A673 (cell line): ENCODE measurements at regions not wholly inside any gene's neighbourhood (a gene's known extent, or its start where the extent isn't known, plus 50 kb on each side); places are given as distances from the start of the nearest gene placed in this dataset.

Source experiments
- BruUV-seq: library from RNA; stranded (reverse); fragments of 400-500 nt; replicated peaks from 2 replicates; lab custom pipeline; 2021; lab: Mats Ljungman, UMichigan
- CTCF ChIA-PET: fragments of 300-600 bp; sonication (Branson Sonifier 250); formaldehyde crosslinking; loops from one replicate; lab custom pipeline; 2022; ENCODE audit warnings: antibody characterized with exemption; lab: Charles Lee
- POLR2A ChIA-PET: fragments of 300-600 bp; sonication (Branson Sonifier 250); formaldehyde crosslinking; loops from one replicate; lab custom pipeline; 2022; ENCODE audit warnings: antibody characterized with exemption; ENCODE audit not compliant: low non-redundant PET; lab: Charles Lee
- DNase-seq: peaks from one replicate; pipeline ENCODE4 v3.0.0-alpha.2; 2015; ENCODE audit warnings: low spot score
- H3K27ac ChIP-seq: fragments of 200-600 bp; sonication (generic); 2 replicates; pipeline ENCODE4 v1.5.1; 2016; ENCODE audit warnings: mixed run types, low read depth, mild to moderate bottlenecking, mixed read lengths, antibody characterized with exemption, low read length; ENCODE audit not compliant: poor library complexity, severe bottlenecking
- H3K27me3 ChIP-seq: fragments of 200-600 bp; sonication (generic); replicated peaks from 2 replicates; pipeline ENCODE4 v1.6.1; 2017; ENCODE audit warnings: mixed run types, low read depth, mild to moderate bottlenecking, mixed read lengths, antibody characterized with exemption, low read length; ENCODE audit not compliant: insufficient read depth, poor library complexity
- H3K36me3 ChIP-seq: fragments of 200-600 bp; sonication (generic); 2 replicates; pipeline ENCODE4 v1.6.1; 2016; ENCODE audit warnings: mixed run types, mild to moderate bottlenecking, mixed read lengths, antibody characterized with exemption, low read length; ENCODE audit not compliant: insufficient read depth, poor library complexity, severe bottlenecking
- H3K4me1 ChIP-seq: fragments of 200-600 bp; sonication (generic); 2 replicates; pipeline ENCODE4 v1.6.1; 2017; ENCODE audit warnings: mixed run types, mild to moderate bottlenecking, mixed read lengths, antibody characterized with exemption, low read length; ENCODE audit not compliant: insufficient read depth, poor library complexity, severe bottlenecking
- H3K4me3 ChIP-seq: fragments of 200-600 bp; sonication (generic); 2 replicates; pipeline ENCODE4 v1.5.1; 2016; ENCODE audit warnings: low read depth, mixed run types, mild to moderate bottlenecking, mixed read lengths, low read length; ENCODE audit not compliant: poor library complexity, severe bottlenecking
- H3K9me3 ChIP-seq: fragments of 200-600 bp; sonication (generic); 2 replicates; pipeline ENCODE4 v1.6.1; 2016; ENCODE audit warnings: mixed run types, low read depth, mild to moderate bottlenecking, mixed read lengths, antibody characterized with exemption, low read length; ENCODE audit not compliant: poor library complexity, severe bottlenecking
- EZH2 ChIP-seq: fragments of 200-600 bp; sonication (generic); IDR thresholded peaks from 2 replicates; pipeline ENCODE4 v1.6.1; 2017; ENCODE audit warnings: borderline replicate concordance, low read depth, mild to moderate bottlenecking, mixed read lengths, antibody characterized with exemption, low read length; ENCODE audit not compliant: poor library complexity, severe bottlenecking
- intact Hi-C: fragments of 100-400 bp; cut with micrococcal nuclease; formaldehyde crosslinking; loops from one replicate; pipeline ENCODE4 v1.10.0; 2022; ENCODE audit not compliant: unreplicated experiment
- TF ChIP-seq, protein P1 (sequence below): fragments of 300-800, 200-600 bp; sonication (generic); conservative IDR thresholded peaks from 2 replicates; pipeline ENCODE4 v1.5.1; 2017; ENCODE audit warnings: low read depth, mild to moderate bottlenecking, antibody characterized with exemption, low read length, moderate library complexity, mixed read lengths

DNA sequence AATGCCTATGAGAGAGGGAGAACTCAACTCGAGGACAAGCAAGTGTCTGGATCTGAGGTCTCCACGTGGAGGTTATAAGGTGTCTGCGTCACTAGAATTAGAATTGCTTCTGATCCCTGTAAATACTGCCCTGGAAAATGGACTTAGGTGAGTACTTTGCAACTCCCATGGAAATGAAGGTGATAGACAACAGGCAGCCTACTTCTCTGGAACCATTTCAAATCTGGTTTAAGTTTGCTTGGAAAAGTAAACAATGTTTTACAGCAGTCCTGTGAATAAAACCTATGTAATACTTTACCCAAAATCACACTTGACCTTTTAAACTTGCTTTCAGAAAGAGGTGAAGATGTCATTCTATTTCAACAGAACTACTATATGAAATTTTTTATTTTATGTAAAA, 70.1 kb upstream of the TENT5A start:
- Histone ChIP-seq H3K36me3 (no peaks in the 10 kb centered on the region), H3K4me1 (peaks cover 14% of the 10 kb centered on the region), H3K27me3 (no peaks in the 10 kb centered on the region), H3K27ac (no peak overlapping the region), H3K4me3 (no peak overlapping the region), H3K9me3 (peaks cover 5% of the 10 kb centered on the region)
- intact Hi-C loops = no loop called here
- ChIA-PET POLR2A (no interaction called here), CTCF (no interaction called here)
- DNase-seq = no peak
- TF ChIP-seq EZH2 = no peak
- TF ChIP-seq, protein P1, sequence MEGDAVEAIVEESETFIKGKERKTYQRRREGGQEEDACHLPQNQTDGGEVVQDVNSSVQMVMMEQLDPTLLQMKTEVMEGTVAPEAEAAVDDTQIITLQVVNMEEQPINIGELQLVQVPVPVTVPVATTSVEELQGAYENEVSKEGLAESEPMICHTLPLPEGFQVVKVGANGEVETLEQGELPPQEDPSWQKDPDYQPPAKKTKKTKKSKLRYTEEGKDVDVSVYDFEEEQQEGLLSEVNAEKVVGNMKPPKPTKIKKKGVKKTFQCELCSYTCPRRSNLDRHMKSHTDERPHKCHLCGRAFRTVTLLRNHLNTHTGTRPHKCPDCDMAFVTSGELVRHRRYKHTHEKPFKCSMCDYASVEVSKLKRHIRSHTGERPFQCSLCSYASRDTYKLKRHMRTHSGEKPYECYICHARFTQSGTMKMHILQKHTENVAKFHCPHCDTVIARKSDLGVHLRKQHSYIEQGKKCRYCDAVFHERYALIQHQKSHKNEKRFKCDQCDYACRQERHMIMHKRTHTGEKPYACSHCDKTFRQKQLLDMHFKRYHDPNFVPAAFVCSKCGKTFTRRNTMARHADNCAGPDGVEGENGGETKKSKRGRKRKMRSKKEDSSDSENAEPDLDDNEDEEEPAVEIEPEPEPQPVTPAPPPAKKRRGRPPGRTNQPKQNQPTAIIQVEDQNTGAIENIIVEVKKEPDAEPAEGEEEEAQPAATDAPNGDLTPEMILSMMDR = no peak
- BruUV-seq = no TSS peak

DNA sequence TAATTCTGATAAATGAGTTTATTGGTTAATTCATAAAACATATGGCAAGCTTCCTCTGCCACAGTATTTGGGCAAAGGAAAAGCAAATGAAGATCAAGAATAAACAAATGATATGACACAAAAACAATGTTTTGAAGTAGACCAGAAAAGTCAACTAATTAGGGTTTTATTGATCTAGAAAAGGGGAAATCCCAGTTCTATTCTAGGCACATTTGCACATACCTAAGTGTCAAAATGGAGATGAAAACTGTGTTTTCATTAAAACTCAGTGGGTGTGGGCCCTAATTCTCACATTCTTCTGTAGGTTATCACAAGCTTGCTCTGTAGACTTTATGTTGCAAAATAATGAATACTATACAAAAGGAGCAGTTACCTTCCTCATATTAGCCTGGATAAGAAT, 69.0 kb upstream of the TENT5A start:
- peaks cover 3% of the 10 kb centered on the region for H3K9me3 ChIP-seq
- DNase-seq = no peak
- peaks cover 14% of the 10 kb centered on the region for H3K4me1 ChIP-seq
- intact Hi-C loops = no loop called here
- ChIA-PET CTCF (no interaction called here), POLR2A (interaction anchor here (0.6 kb wide), 1 partner anchor 183 kb away, joined by 3 read pairs; no protein-coding TSS in a partner anchor)
- no peak for TF ChIP-seq EZH2
- TF ChIP-seq, protein P1 = no peak
- no TSS peak for BruUV-seq
- H3K27ac ChIP-seq = no peak overlapping the region
- no peak overlapping the region for H3K4me3 ChIP-seq
- no peaks in the 10 kb centered on the region for H3K27me3 ChIP-seq
- no peaks in the 10 kb centered on the region for H3K36me3 ChIP-seq

DNA sequence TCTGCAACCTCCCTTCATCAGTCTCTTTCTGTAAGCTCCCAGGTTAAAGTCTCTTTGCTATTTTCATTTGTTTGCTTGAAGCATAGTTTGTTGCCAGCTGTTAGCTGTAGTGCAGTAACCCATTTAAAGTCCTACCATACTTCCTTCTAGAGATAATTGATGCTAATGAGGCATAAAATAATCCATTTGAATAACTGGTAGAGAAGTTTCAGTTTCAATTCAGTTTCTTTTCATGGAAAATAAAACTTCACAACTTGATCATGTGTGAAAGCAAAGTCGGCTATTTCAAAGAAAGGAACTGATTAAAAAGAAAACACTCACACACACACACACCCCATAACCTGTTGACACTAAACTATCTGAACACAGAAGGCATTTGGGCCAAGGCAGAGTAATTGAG, 68.5 kb upstream of the TENT5A start:
- DNase-seq = peak; percentile 53
- Histone ChIP-seq H3K27me3 (no peaks in the 10 kb centered on the region), H3K4me3 (no peak overlapping the region), H3K27ac (no peak overlapping the region), H3K36me3 (no peaks in the 10 kb centered on the region), H3K9me3 (no peaks in the 10 kb centered on the region), H3K4me1 (peaks cover 14% of the 10 kb centered on the region)
- ChIA-PET POLR2A (interaction anchor here (0.6 kb wide), 2 partner anchors 91 to 183 kb away, joined by 3 to 4 read pairs; no protein-coding TSS in a partner anchor), CTCF (no interaction called here)
- BruUV-seq = no TSS peak
- intact Hi-C loops = no loop called here
- TF ChIP-seq EZH2 = no peak
- TF ChIP-seq, protein P1 = no peak
